ENCODE measurements at regions not wholly inside any gene's neighbourhood (a gene's known extent, or its start where the extent isn't known, plus 50 kb on each side); places are given as distances from the start of the nearest gene placed in this dataset.

DNA sequence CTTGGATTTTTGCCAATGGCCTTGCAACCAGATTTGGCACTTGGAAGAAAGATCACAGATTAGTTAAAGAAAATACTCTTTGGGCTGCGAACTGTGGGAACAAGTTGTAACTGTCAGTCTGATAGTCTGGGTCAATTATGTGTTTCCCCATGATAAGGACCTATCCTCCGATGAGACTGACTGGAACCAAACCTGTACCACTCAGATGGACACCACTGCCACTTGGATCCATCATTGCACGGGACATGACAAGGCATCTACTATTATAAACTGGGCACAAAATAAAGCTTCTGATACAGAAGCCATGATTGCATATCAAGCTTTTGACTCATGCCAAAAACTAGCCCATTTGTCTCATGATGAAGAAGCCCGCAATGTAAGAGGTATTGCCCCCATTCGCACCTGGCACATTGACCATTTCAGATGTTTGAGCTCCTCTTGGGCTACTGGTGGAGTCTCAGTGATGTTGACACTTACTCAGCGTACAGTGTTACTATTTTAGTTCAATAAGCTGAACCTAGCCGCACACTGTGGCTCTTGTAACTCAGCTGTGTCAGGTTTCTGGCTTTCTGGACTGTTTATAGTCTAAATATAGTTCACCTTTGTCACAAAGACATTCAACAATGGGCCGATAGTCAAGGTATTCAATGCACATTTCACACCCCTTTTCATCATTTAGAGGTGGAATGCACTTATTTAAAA lies 179.8 kb upstream of the RBBP8 start:
- no peak for TF ChIP-seq POLR2A (IDR thresholded peaks at IDR 0.05)
- TF ChIP-seq, protein P1, sequence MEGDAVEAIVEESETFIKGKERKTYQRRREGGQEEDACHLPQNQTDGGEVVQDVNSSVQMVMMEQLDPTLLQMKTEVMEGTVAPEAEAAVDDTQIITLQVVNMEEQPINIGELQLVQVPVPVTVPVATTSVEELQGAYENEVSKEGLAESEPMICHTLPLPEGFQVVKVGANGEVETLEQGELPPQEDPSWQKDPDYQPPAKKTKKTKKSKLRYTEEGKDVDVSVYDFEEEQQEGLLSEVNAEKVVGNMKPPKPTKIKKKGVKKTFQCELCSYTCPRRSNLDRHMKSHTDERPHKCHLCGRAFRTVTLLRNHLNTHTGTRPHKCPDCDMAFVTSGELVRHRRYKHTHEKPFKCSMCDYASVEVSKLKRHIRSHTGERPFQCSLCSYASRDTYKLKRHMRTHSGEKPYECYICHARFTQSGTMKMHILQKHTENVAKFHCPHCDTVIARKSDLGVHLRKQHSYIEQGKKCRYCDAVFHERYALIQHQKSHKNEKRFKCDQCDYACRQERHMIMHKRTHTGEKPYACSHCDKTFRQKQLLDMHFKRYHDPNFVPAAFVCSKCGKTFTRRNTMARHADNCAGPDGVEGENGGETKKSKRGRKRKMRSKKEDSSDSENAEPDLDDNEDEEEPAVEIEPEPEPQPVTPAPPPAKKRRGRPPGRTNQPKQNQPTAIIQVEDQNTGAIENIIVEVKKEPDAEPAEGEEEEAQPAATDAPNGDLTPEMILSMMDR (IDR thresholded peaks at IDR 0.05), result no peak

Measured in adrenal gland (tissue), 5 donors.